ENCODE measurements at regions not wholly inside any gene's neighbourhood (a gene's known extent, or its start where the extent isn't known, plus 50 kb on each side); places are given as distances from the start of the nearest gene placed in this dataset.

DNA sequence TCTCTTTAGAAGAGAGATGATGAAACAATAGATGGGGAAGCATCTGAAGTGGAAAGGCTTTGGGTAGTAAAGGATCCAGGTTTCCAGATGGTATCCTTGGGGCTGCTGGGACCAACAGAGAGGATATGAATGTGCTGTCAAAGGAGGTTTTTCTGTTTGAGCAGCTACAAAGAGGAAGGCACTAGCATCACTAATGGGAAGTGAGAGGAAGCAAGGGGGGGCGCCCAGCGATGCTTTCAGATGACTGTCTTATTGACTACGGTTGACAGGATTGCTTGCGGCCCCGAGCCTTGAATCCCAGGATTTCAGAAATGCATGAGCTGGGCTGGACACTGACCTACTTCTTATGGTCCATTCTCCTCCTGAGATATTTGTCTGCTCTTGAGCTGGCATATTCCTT is 103.8 kb upstream of the GALNT15 start:
- Mint-ChIP-seq H3K36me3 (no peaks in the 10 kb centered on the region), H3K4me1 (no peaks in the 10 kb centered on the region), H3K27me3 (ENCODE audit: low read depth in 3 of 3) (peaks cover 0 to 2% (median 0%) of the 10 kb centered on the region in 3 donors), H3K4me3 (no peak overlapping the region), H3K9me3 (peaks cover 0 to 3% (median 0%) of the 10 kb centered on the region in 7 donors), H3K27ac (no peak overlapping the region)
- Histone ChIP-seq H3K79me2 (ENCODE audit: insufficient read depth, low read length) (no peaks in the 10 kb centered on the region), H3K9me3 (replicated peaks in 1 of 2; ENCODE audit: control insufficient read depth in 1 of 2, insufficient read depth in 1 of 2, low read length in 2 of 2) (no peaks in the 10 kb centered on the region), H3K27ac (ENCODE audit: low read depth in 1 of 2, low read length in 2 of 2) (no peak overlapping the region), H2AFZ (ENCODE audit: insufficient read depth, low read depth, low read length, poor library complexity, severe bottlenecking) (no peak overlapping the region), H4K20me1 (ENCODE audit: insufficient read depth, low read length) (no peaks in the 10 kb centered on the region), H3K4me3 (replicated peaks in 1 of 3; ENCODE audit: low read depth in 2 of 3, low read length in 3 of 3) (no peak overlapping the region), H3K9ac (ENCODE audit: insufficient read depth, low read length, poor library complexity, severe bottlenecking) (no peak overlapping the region), H3K4me2 (replicated peaks; ENCODE audit: extremely low read depth, low read length, poor library complexity, severe bottlenecking) (no peak overlapping the region), H3K36me3 (replicated peaks in 1 of 2; ENCODE audit: control insufficient read depth in 1 of 2, insufficient read depth in 2 of 2, low read length in 2 of 2) (no peaks in the 10 kb centered on the region), H3K27me3 (ENCODE audit: control insufficient read depth in 2 of 2, insufficient read depth in 2 of 2, low read length in 2 of 2) (no peaks in the 10 kb centered on the region), H3K4me1 (ENCODE audit: control insufficient read depth in 1 of 2, insufficient read depth in 2 of 2, low read length in 2 of 2) (no peaks in the 10 kb centered on the region)
- 76% methylated on average over 5 of the region's 5 CpGs for WGBS (ENCODE audit: insufficient coverage)
- no peak for DNase-seq
- intact Hi-C loops (cut with micrococcal nuclease), result no loop called here
- TF ChIP-seq CTCF (IDR thresholded peaks at IDR 0.05), result no peak

GRCh38 chr3:16071206-16071605 is 103.3 kb upstream of the GALNT15 start:
- H3K27ac ChIP-seq (ENCODE audit: low read depth in 1 of 2, low read length in 2 of 2), result no peak overlapping the region
- peaks cover 0 to 3% (median 0%) of the 10 kb centered on the region in 7 donors for H3K9me3 Mint-ChIP-seq
- no peak for TF ChIP-seq CTCF (IDR thresholded peaks at IDR 0.05)
- intact Hi-C loops (cut with micrococcal nuclease), result no loop called here
- WGBS (ENCODE audit: insufficient coverage), result 92% methylated on average over 2 of the region's 6 CpGs
- H4K20me1 ChIP-seq (ENCODE audit: insufficient read depth, low read length), result no peaks in the 10 kb centered on the region
- no peaks in the 10 kb centered on the region for H3K36me3 ChIP-seq (replicated peaks in 1 of 2; ENCODE audit: control insufficient read depth in 1 of 2, insufficient read depth in 2 of 2, low read length in 2 of 2)
- no peak overlapping the region for H2AFZ ChIP-seq (ENCODE audit: insufficient read depth, low read depth, low read length, poor library complexity, severe bottlenecking)
- H3K4me1 ChIP-seq (ENCODE audit: control insufficient read depth in 1 of 2, insufficient read depth in 2 of 2, low read length in 2 of 2), result no peaks in the 10 kb centered on the region
- H3K27me3 Mint-ChIP-seq (ENCODE audit: low read depth in 3 of 3), result peaks cover 0 to 2% (median 0%) of the 10 kb centered on the region in 3 donors
- no peak overlapping the region for H3K4me3 ChIP-seq (replicated peaks in 1 of 3; ENCODE audit: low read depth in 2 of 3, low read length in 3 of 3)
- no peak overlapping the region for H3K27ac Mint-ChIP-seq
- DNase-seq, result no peak
- no peaks in the 10 kb centered on the region for H3K4me1 Mint-ChIP-seq
- no peak overlapping the region for H3K4me2 ChIP-seq (replicated peaks; ENCODE audit: extremely low read depth, low read length, poor library complexity, severe bottlenecking)
- no peaks in the 10 kb centered on the region for H3K36me3 Mint-ChIP-seq
- no peaks in the 10 kb centered on the region for H3K27me3 ChIP-seq (ENCODE audit: control insufficient read depth in 2 of 2, insufficient read depth in 2 of 2, low read length in 2 of 2)
- H3K79me2 ChIP-seq (ENCODE audit: insufficient read depth, low read length), result no peaks in the 10 kb centered on the region
- H3K4me3 Mint-ChIP-seq, result no peak overlapping the region
- H3K9ac ChIP-seq (ENCODE audit: insufficient read depth, low read length, poor library complexity, severe bottlenecking), result no peak overlapping the region
- H3K9me3 ChIP-seq (replicated peaks in 1 of 2; ENCODE audit: control insufficient read depth in 1 of 2, insufficient read depth in 1 of 2, low read length in 2 of 2), result no peaks in the 10 kb centered on the region

Data from CD14-positive monocyte (primary cell).